ENCODE measurements at regions not wholly inside any gene's neighbourhood (a gene's known extent, or its start where the extent isn't known, plus 50 kb on each side); places are given as distances from the start of the nearest gene placed in this dataset.

GRCh38 chr6:56407883-56408410, 160.6 kb upstream of the COL21A1 start:
- DNase-seq, result no peak

DNA sequence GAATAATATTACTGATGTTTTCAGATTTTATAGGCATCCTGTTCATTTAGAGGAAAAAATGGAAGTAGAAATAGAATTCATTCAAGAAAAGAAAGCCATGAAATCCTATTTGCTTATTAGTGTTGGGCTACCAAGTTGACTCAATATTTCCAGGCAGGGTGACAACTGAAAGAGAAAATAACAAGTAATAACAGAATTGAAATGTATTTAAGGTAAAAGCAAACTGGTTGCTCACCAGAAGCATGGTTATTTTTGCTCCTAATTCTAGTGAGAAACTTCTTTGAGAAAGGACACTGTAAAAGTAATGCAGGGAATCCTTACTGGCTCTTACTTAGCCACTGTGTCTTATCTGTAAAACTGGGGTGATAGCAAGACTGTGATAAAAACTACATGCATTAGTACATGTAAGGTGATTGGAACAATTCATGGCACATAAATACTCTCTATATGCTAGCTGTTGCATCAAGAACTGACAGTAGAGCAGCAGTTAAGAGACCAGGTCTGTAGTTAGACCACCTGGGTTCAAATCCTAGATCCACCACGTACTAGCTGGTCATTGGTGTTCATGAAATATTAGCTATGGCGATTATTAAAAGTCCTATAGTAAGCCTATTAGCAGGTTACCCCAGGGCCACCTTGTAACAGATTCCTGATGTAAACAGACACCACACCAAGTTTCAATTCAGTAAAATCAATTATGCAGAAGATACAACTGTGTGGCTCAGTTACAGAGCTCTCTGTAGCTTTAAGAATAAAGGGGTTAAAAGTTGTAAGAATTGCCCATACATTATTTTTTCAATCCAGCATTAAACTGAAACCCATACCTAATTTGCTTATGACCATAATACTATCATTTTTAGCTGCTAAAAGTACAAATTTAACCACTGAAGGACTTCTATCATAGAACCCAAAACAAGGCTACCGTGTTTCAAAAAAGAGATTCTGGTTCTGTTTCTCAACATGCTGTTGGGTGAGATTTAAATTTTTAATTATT, 159.2 kb upstream of the COL21A1 start:
- no peak for DNase-seq

DNA sequence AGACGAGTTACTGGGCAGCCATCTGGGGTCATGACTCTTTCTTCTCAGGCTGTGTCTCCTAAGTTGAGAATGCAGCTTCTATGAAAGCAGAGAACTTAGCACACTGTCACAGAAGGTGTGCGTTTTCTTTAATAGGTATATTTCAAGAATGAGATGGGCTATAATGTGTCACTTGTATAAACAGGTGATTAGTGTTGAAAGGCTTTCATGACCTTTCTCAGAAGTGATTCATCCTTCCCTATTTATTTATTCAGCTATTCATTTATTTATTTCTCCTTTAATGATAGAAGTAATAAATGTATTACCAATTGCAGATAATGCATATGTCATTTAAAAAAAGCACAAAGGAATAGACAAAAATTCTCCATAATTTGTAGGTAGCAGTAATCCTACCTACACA, 157.2 kb upstream of the COL21A1 start:
- DNase-seq, result no peak

- no peak for DNase-seq
These were observed 156.4 kb upstream of the COL21A1 start for GRCh38 chr6:56403745-56404144.

DNA sequence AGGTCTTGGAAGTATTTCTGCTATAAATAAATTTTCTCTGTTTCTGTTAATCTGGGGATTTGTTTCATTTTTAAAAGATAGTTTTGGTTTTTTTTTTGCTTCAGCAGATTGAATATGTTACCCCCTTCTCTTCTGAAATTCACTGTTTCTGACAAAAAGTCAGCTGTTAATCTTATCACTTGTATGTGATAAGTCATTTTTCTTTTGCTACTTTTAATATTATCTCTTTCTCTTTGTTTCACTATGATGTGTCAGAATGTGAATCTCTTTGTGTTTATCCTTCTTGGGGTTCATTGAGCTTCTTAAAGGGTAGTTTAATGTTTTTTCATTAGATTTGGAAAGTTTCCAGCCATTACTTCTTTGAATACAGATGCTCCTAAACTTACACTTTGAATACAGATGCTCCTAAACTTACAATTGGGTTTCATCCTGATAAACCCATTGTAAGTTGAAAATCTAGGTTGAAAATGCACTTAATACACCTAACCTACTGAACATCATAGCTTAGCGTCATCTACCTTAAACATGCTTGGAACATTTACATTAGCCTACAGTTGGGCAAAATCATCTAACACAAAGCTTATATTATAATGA, 154.2 kb upstream of the COL21A1 start:
- DNase-seq, result no peak

DNA sequence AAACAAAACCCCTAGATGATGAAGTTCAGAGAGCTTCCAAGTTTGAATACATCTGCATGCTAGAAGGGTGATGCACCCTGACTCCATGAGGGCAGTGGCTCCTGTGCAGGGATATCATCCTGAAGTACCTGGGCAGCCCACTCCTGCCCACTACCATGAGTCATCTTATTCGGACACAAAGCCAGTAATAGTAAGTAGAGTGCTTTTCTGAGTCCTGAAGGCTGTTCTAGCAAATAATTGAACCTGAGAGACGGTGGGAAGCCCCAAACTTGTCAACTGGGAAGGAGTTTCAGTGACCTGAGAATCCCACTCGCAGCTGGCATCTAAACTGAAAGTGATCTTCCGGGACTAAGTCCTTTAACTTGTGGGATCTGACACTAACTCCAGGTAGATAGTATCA, 152.9 kb upstream of the COL21A1 start:
- no peak for DNase-seq

DNA sequence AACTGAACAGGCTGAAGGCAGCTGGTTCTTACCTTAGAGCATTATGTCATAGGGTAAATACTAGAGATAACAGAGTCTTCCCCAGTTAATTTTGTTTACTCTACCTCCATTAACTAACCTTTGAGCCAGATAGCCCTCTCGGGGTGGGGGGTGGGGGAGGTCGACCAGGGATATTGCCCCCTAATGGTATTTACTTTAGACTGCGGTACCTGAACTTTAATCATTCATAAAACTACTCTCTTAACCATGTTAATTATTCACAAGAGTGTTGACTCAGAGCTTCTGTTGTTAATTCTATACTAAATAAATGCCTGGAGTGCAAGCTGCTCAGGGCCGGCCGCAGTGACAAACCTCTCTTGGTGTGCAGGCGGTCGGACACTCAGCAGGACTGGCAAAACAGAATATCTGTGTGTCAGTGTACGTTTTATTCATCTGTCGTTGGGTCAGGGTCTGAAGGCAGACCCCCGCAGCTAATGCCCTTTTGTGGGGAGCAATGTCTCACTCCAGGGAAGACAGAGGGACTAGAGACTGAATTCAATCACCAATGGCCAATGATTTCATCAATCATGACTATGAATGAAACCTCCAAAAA, 152.4 kb upstream of the COL21A1 start:
- no peak for DNase-seq

DNA sequence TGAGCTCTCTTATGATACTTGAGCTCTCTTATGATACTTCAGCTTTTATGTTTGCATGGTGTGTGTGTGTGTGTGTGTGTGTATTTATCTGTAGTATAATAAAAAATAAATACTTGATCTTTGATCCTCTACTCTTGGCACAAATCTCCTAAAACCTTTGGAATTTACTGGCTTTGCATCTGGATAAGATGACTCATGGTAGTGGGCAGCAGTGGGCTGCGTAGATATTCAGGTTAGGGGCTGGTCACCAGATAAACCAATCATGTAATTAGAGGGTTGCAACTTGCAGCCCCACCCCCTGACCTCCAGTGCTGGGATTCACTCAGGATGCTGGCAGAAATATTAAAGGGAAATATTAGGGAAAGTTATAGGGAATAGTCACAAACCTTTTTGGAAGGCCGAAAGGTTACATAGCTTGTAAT, 151.9 kb upstream of the COL21A1 start:
- DNase-seq, result no peak

- no peak for DNase-seq
These were observed 149.1 kb upstream of the COL21A1 start for GRCh38 chr6:56396435-56396834.

GRCh38 chr6:56393615-56394612, 146.5 kb upstream of the COL21A1 start:
- no peak for DNase-seq

DNA sequence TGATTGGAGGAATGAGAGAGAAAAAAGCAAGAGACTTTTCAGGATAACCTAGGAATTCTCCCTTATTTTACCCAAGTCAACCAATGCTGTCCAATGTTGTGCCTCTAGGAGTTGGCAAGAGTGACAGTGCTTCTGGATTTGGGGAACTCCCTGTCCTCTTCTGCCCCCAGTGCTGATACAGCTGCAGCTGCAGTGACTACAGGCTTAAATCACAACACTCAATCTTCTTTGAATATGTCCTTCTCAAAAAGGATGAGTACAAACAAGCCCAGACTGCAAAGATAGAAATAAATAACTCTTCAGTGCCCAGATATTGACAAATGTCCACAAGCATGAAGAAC, 141.0 kb upstream of the COL21A1 start:
- DNase-seq, result no peak

DNA sequence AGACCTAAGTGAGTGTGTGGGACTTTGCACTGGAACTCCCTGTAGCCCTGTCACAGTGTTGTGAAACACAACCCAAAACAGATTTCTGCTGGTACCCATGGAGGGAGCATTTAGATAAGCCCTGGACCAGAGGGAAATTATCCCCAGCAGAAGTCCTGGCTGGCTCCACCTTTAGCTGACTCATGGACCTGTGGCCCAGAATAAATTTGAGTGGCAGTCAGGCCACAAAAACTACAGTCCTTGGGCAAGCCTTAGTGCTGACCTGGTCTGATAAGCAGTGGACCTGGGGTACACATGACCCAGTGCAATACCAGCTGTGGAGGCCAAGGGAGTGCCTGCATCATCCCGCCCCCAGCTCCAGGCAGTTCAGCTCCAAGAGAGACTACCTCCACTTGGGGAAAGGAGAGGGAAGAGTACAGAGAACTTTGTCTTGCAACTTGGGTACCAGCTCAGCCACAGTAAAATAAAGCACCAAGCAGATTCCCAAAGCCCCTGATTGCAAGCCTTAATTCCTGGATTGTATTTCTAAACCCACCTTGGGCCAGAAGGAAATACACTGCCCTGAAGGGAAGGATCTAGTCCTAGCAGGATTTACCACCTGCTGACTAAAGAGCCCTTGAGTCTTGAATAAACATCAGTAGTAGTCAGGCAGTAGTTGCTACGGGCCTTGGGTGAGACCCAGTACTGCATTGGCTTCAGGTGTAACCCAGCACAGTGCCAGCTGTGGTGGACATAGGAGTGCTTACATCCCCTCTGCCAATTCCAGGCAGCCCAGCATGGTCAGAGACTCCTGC, 140.4 kb upstream of the COL21A1 start:
- DNase-seq, result no peak

GRCh38 chr6:56386717-56387116, 139.3 kb upstream of the COL21A1 start:
- DNase-seq, result no peak

- no peak for DNase-seq
These were observed 138.7 kb upstream of the COL21A1 start for GRCh38 chr6:56385981-56386593.

GRCh38 chr6:56383160-56383559, 135.8 kb upstream of the COL21A1 start:
- no peak for DNase-seq

DNA sequence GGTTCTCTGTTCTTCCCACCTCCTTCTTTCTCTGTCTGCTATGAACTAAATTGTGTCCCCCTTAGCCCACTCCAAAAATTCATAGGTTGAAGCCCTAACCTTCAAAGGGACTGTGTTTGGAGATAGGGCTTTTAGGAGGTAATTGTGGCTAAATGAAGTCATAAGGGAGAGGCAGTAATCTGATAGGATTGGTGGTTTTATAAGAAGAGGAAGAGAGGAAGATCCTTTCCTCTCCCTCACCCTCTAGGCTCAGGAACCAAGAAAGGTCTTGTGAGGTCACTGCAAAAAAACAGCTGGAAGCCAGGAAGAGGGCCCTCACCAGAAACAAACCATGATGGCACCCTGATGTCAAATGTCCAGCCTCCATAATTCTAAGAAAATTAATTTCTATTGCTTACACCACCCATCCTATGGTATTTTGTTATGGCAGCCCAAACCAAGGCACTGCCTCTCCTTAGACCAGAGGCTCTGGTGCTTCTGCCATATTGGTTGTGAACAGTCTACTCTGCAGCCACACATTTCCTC, 135.1 kb upstream of the COL21A1 start:
- DNase-seq, result no peak

- DNase-seq, result no peak
These were observed 134.4 kb upstream of the COL21A1 start for GRCh38 chr6:56381801-56382251.

GRCh38 chr6:56380476-56380875, 133.1 kb upstream of the COL21A1 start:
- DNase-seq, result no peak

- no peak for DNase-seq
These were observed 131.7 kb upstream of the COL21A1 start for GRCh38 chr6:56378966-56379585.

GRCh38 chr6:56378507-56378906, 131.1 kb upstream of the COL21A1 start:
- no peak for DNase-seq

Data from T-helper 1 cell (primary cell).